ENCODE measurements at regions not wholly inside any gene's neighbourhood (a gene's known extent, or its start where the extent isn't known, plus 50 kb on each side); places are given as distances from the start of the nearest gene placed in this dataset.

- TF ChIP-seq CTCF (IDR thresholded peaks at IDR 0.05; ENCODE audit: low read depth, low read length, missing input control) (no peak), EGR1 (IDR thresholded peaks at IDR 0.05; ENCODE audit: low read depth in 2 of 2) (no peak), REST (IDR thresholded peaks at IDR 0.05) (no peak), ATF3 (IDR thresholded peaks at IDR 0.05) (no peak), SP1 (IDR thresholded peaks at IDR 0.05) (no peak), MAX (IDR thresholded peaks at IDR 0.05) (no peak), RAD21 (IDR thresholded peaks at IDR 0.05) (no peak), YY1 (IDR thresholded peaks at IDR 0.05) (no peak), RXRA (IDR thresholded peaks at IDR 0.05) (no peak), ZBTB33 (IDR thresholded peaks at IDR 0.05) (no peak)
These were observed 148.4 kb downstream of the INHBA start for GRCh38 chr7:41554481-41554880.

Measured in liver (tissue), 3 donors.